ENCODE measurements at regions not wholly inside any gene's neighbourhood (a gene's known extent, or its start where the extent isn't known, plus 50 kb on each side); places are given as distances from the start of the nearest gene placed in this dataset.

- no peak overlapping the region for H3K4me3 ChIP-seq (ENCODE audit: low read length)
- DNase-seq (ENCODE audit: low read depth), result no peak
- TF ChIP-seq, protein P1, sequence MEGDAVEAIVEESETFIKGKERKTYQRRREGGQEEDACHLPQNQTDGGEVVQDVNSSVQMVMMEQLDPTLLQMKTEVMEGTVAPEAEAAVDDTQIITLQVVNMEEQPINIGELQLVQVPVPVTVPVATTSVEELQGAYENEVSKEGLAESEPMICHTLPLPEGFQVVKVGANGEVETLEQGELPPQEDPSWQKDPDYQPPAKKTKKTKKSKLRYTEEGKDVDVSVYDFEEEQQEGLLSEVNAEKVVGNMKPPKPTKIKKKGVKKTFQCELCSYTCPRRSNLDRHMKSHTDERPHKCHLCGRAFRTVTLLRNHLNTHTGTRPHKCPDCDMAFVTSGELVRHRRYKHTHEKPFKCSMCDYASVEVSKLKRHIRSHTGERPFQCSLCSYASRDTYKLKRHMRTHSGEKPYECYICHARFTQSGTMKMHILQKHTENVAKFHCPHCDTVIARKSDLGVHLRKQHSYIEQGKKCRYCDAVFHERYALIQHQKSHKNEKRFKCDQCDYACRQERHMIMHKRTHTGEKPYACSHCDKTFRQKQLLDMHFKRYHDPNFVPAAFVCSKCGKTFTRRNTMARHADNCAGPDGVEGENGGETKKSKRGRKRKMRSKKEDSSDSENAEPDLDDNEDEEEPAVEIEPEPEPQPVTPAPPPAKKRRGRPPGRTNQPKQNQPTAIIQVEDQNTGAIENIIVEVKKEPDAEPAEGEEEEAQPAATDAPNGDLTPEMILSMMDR (conservative IDR thresholded peaks at IDR 0.05; ENCODE audit: low read depth, low read length), result no peak
Measured at GRCh38 chr22:34475886-34476285, 555.6 kb upstream of the LARGE1 start.

DNA sequence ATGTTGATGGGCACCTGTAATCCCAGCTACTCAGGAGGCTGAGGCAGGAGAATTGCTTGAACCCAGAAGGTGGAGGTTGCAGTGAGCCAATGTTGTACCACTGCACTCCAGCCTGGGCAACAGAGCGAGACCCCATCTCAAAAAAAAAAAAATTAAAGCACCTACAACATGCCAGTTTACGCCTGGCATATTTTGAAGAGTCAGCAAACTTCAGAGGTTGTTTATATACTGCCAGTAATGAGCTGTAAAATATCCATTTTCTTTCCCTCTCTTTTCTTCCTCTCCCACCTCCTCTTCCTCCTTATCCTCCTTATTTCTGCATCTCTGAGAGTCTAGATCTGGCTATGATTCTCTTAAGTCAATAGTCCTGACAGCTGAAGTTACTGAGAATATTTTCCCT lies 556.5 kb upstream of the LARGE1 start:
- TF ChIP-seq, protein P1 (conservative IDR thresholded peaks at IDR 0.05; ENCODE audit: low read depth, low read length), result no peak
- no peak for DNase-seq (ENCODE audit: low read depth)
- H3K4me3 ChIP-seq (ENCODE audit: low read length), result no peak overlapping the region

- no peak overlapping the region for H3K4me3 ChIP-seq (ENCODE audit: low read length)
- TF ChIP-seq, protein P1 (conservative IDR thresholded peaks at IDR 0.05; ENCODE audit: low read depth, low read length), result no peak
- no peak for DNase-seq (ENCODE audit: low read depth)
Measured at GRCh38 chr22:34481090-34481489, 560.8 kb upstream of the LARGE1 start.

GRCh38 chr22:34486381-34486780 lies 566.1 kb upstream of the LARGE1 start:
- no peak overlapping the region for H3K4me3 ChIP-seq (ENCODE audit: low read length)
- no peak for DNase-seq (ENCODE audit: low read depth)
- TF ChIP-seq, protein P1 (conservative IDR thresholded peaks at IDR 0.05; ENCODE audit: low read depth, low read length), result no peak

GRCh38 chr22:34489861-34490260 lies 569.6 kb upstream of the LARGE1 start:
- TF ChIP-seq, protein P1 (conservative IDR thresholded peaks at IDR 0.05; ENCODE audit: low read depth, low read length), result no peak
- no peak for DNase-seq (ENCODE audit: low read depth)
- no peak overlapping the region for H3K4me3 ChIP-seq (ENCODE audit: low read length)

GRCh38 chr22:34490886-34491285 lies 570.6 kb upstream of the LARGE1 start:
- TF ChIP-seq, protein P1 (conservative IDR thresholded peaks at IDR 0.05; ENCODE audit: low read depth, low read length), result no peak
- no peak overlapping the region for H3K4me3 ChIP-seq (ENCODE audit: low read length)
- no peak for DNase-seq (ENCODE audit: low read depth)

GRCh38 chr22:34493486-34493885 lies 572.5 kb upstream of the ISX start:
- H3K4me3 ChIP-seq (ENCODE audit: low read length), result no peak overlapping the region
- TF ChIP-seq, protein P1 (conservative IDR thresholded peaks at IDR 0.05; ENCODE audit: low read depth, low read length), result no peak
- no peak for DNase-seq (ENCODE audit: low read depth)

Measured in retinal pigment epithelial cell (primary cell).